Spleen (tissue), 7 donors: ENCODE measurements at regions not wholly inside any gene's neighbourhood (a gene's known extent, or its start where the extent isn't known, plus 50 kb on each side); places are given as distances from the start of the nearest gene placed in this dataset.

Experiments
- CTCF ChIP-seq, 11 experiments: fragments of 200-600 bp in 7 of 11; fragments of 450-650 bp in 4 of 11; sonication (generic) in 4 of 11; IDR thresholded peaks in 8 of 11; conservative IDR thresholded peaks in 3 of 11; 1 replicate in 7 of 11; 2 replicates in 4 of 11; pipeline versions ENCODE4 v1.4.0 to v1.8.0; 2016 to 2021; ENCODE audit warnings: antibody characterized with exemption in 11 of 11, inconsistent platforms in 4 of 11, mild to moderate bottlenecking in 1 of 11
- POLR2A ChIP-seq, 3 donors: fragments of 450-650 bp; IDR thresholded peaks; one replicate each; pipeline ENCODE4 v1.5.1; 2017; ENCODE audit warnings: antibody characterized with exemption in 3 of 3, mild to moderate bottlenecking in 1 of 3
- POLR2AphosphoS5 ChIP-seq, 3 donors: sonication (generic); formaldehyde crosslinking; IDR thresholded peaks; one replicate each; pipeline ENCODE4 v1.5.1; 2017; ENCODE audit warnings: antibody characterized with exemption in 3 of 3
- donor health status: DM: no; HTN: no; CAD: no; lungs with moderate emphysema.
- donor health status: DM: no; HTN: no; CAD: no.
- donor health status: DM: no; HTN: no; CAD: no.

GRCh38 chr14:79992407-79993198 lies 218.7 kb downstream of the DIO2 start:
- no peak for TF ChIP-seq POLR2AphosphoS5 (IDR thresholded peaks at IDR 0.05)
- TF ChIP-seq CTCF (IDR thresholded peaks at IDR 0.05 in 8 of 11, conservative IDR thresholded peaks at IDR 0.05 in 3 of 11), result no peak
- TF ChIP-seq POLR2A (IDR thresholded peaks at IDR 0.05), result no peak
